PC-3 (cell line): ENCODE measurements at regions not wholly inside any gene's neighbourhood (a gene's known extent, or its start where the extent isn't known, plus 50 kb on each side); places are given as distances from the start of the nearest gene placed in this dataset.

Experiments
- ATAC-seq: fragments of 200-7000 bp; cut with Tn5 transposase; 2 replicates; pipeline ENCODE4 v1.9.1; 2020; ENCODE audit warnings: mild to moderate bottlenecking, moderate library complexity
- BruUV-seq: library from RNA; stranded (reverse); fragments of 400-500 nt; replicated peaks from 2 replicates; lab custom pipeline; 2021; lab: Mats Ljungman, UMichigan
- CTCF ChIA-PET: fragments of 300-600 bp; sonication (Branson Sonifier 250); formaldehyde crosslinking; loops from one replicate; lab custom pipeline; 2022; ENCODE audit warnings: antibody characterized with exemption; lab: Charles Lee
- POLR2A ChIA-PET: fragments of 300-600 bp; sonication (Branson Sonifier 250); formaldehyde crosslinking; loops from one replicate; lab custom pipeline; 2022; ENCODE audit warnings: antibody characterized with exemption; ENCODE audit not compliant: unreplicated experiment; lab: Charles Lee
- DNase-seq: peaks from one replicate; pipeline ENCODE4 v3.0.0-alpha.2; 2015
- H2AFZ ChIP-seq: fragments of 300-600 bp; sonication (generic); 2 replicates; pipeline ENCODE4 v1.6.0; 2016; ENCODE audit warnings: antibody characterized with exemption, low read length
- H3F3A ChIP-seq: fragments of 300-600 bp; sonication (generic); one replicate; pipeline ENCODE4 v1.6.0; 2017; ENCODE audit warnings: antibody characterized with exemption, low read length, control low read depth, mild to moderate bottlenecking; ENCODE audit not compliant: unreplicated experiment
- H3K27ac ChIP-seq: fragments of 300-600 bp; sonication (generic); 2 replicates; pipeline ENCODE4 v1.5.1; 2016; ENCODE audit warnings: mild to moderate bottlenecking, low read length
- H3K27me3 ChIP-seq: fragments of 300-600 bp; sonication (generic); 2 replicates; pipeline ENCODE4 v1.6.1; 2016; ENCODE audit warnings: low read length, mixed read lengths
- H3K36me3 ChIP-seq: fragments of 300-600 bp; sonication (generic); 2 replicates; pipeline ENCODE4 v1.6.1; 2016; ENCODE audit warnings: low read depth, mixed run types, low read length, mixed read lengths
- H3K4me1 ChIP-seq: fragments of 300-600 bp; sonication (generic); 2 replicates; pipeline ENCODE4 v1.5.1; 2016; ENCODE audit warnings: low read length; ENCODE audit not compliant: insufficient read depth
- H3K4me2 ChIP-seq: fragments of 300-600 bp; sonication (generic); 2 replicates; pipeline ENCODE4 v1.6.0; 2016; ENCODE audit warnings: low read length
- H3K4me3 ChIP-seq: fragments of 300-600 bp; sonication (generic); 2 replicates; pipeline ENCODE4 v1.5.1; 2016; ENCODE audit warnings: mild to moderate bottlenecking, low read length, mixed read lengths
- H3K79me2 ChIP-seq: fragments of 300-600 bp; sonication (generic); 2 replicates; pipeline ENCODE4 v1.6.1; 2017; ENCODE audit warnings: low read length, mixed read lengths
- H3K9ac ChIP-seq: fragments of 300-600 bp; sonication (generic); 2 replicates; pipeline ENCODE4 v1.6.0; 2016; ENCODE audit warnings: mild to moderate bottlenecking, low read length
- H3K9me2 ChIP-seq: fragments of 300-600 bp; sonication (generic); replicated peaks from 2 replicates; pipeline ENCODE4 v1.6.1; 2016; ENCODE audit warnings: mixed run types, low read length, mixed read lengths
- H3K9me3 ChIP-seq: fragments of 300-600 bp; sonication (generic); 2 replicates; pipeline ENCODE4 v1.6.1; 2016; ENCODE audit warnings: low read length, mixed read lengths
- H4K20me1 ChIP-seq: fragments of 300-600 bp; sonication (generic); 2 replicates; pipeline ENCODE4 v1.6.1; 2016; ENCODE audit warnings: low read length, mixed read lengths
- EZH2 ChIP-seq: fragments of 300-600 bp; sonication (generic); IDR thresholded peaks from one replicate; pipeline ENCODE4 v1.6.1; 2017; ENCODE audit warnings: antibody characterized with exemption, mild to moderate bottlenecking, low read length; ENCODE audit not compliant: unreplicated experiment
- EZH2phosphoT487 ChIP-seq: fragments of 300-600 bp; sonication (generic); IDR thresholded peaks from 2 replicates; pipeline ENCODE4 v1.6.1; 2018; ENCODE audit warnings: mild to moderate bottlenecking, antibody characterized with exemption, low read length, borderline replicate concordance
- intact Hi-C: fragments of 100-400 bp; cut with micrococcal nuclease; formaldehyde crosslinking; loops from 2 replicates; pipeline ENCODE4 v1.9.0; 2023
- TF ChIP-seq, protein P1 (sequence below): fragments of 300-600 bp; sonication (generic); conservative IDR thresholded peaks from 2 replicates; pipeline ENCODE4 v1.5.1; 2017; ENCODE audit warnings: antibody characterized with exemption, low read depth, mild to moderate bottlenecking, low read length

GRCh38 chrX:36436361-36436760, 516.8 kb downstream of the CFAP47 start:
- no peak overlapping the region for H3K4me3 ChIP-seq
- no peaks in the 10 kb centered on the region for H3K9me2 ChIP-seq
- no peak for DNase-seq
- intact Hi-C loops = no loop called here
- no TSS peak for BruUV-seq
- no peak for ATAC-seq
- H3F3A ChIP-seq = no peaks in the 10 kb centered on the region
- no peak overlapping the region for H3K9ac ChIP-seq
- ChIA-PET POLR2A (no interaction called here), CTCF (no interaction called here)
- H3K27ac ChIP-seq = no peak overlapping the region
- no peak overlapping the region for H3K4me2 ChIP-seq
- no peaks in the 10 kb centered on the region for H3K4me1 ChIP-seq
- H3K9me3 ChIP-seq = no peaks in the 10 kb centered on the region
- H2AFZ ChIP-seq = no peak overlapping the region
- TF ChIP-seq EZH2 (no peak), EZH2phosphoT487 (no peak)
- TF ChIP-seq, protein P1, sequence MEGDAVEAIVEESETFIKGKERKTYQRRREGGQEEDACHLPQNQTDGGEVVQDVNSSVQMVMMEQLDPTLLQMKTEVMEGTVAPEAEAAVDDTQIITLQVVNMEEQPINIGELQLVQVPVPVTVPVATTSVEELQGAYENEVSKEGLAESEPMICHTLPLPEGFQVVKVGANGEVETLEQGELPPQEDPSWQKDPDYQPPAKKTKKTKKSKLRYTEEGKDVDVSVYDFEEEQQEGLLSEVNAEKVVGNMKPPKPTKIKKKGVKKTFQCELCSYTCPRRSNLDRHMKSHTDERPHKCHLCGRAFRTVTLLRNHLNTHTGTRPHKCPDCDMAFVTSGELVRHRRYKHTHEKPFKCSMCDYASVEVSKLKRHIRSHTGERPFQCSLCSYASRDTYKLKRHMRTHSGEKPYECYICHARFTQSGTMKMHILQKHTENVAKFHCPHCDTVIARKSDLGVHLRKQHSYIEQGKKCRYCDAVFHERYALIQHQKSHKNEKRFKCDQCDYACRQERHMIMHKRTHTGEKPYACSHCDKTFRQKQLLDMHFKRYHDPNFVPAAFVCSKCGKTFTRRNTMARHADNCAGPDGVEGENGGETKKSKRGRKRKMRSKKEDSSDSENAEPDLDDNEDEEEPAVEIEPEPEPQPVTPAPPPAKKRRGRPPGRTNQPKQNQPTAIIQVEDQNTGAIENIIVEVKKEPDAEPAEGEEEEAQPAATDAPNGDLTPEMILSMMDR = no peak
- H4K20me1 ChIP-seq = no peaks in the 10 kb centered on the region
- no peaks in the 10 kb centered on the region for H3K79me2 ChIP-seq
- H3K36me3 ChIP-seq = no peaks in the 10 kb centered on the region
- H3K27me3 ChIP-seq = no peaks in the 10 kb centered on the region

DNA sequence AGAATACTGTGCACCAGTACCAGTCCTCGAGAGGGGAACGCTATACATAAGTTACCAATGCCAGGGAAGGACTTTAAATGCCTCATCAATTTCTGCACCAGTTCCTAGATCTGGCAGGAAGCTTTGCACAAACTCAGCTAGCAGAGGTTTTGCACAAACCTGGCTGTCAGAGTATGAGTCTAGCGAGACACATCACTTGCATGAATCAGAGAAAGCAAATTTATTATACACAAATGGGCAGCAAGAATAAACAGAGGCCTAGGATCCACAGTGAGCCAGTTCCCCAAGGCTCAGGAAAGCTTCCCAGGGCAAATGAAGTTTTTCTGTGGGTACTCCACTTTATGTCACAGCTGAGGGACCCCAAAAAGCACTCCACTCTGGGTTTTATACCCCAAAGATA, 523.5 kb downstream of the CFAP47 start:
- peak; percentile 4 for DNase-seq
- H3K4me3 ChIP-seq = no peak overlapping the region
- no peak for ATAC-seq
- no peaks in the 10 kb centered on the region for H3K4me1 ChIP-seq
- no peak overlapping the region for H3K4me2 ChIP-seq
- no peaks in the 10 kb centered on the region for H3K9me3 ChIP-seq
- no peak overlapping the region for H3K9ac ChIP-seq
- no peaks in the 10 kb centered on the region for H3F3A ChIP-seq
- no peaks in the 10 kb centered on the region for H3K9me2 ChIP-seq
- no TSS peak for BruUV-seq
- H3K36me3 ChIP-seq = no peaks in the 10 kb centered on the region
- no peak overlapping the region for H2AFZ ChIP-seq
- no peaks in the 10 kb centered on the region for H3K27me3 ChIP-seq
- TF ChIP-seq EZH2phosphoT487 = no peak
- no peak for TF ChIP-seq EZH2
- TF ChIP-seq, protein P1 = no peak
- no peak overlapping the region for H3K27ac ChIP-seq
- ChIA-PET CTCF (no interaction called here), POLR2A (no interaction called here)
- no peaks in the 10 kb centered on the region for H3K79me2 ChIP-seq
- H4K20me1 ChIP-seq = no peaks in the 10 kb centered on the region
- intact Hi-C loops = no loop called here

- Histone ChIP-seq H4K20me1 (no peaks in the 10 kb centered on the region), H3K27ac (no peak overlapping the region), H3K4me1 (no peaks in the 10 kb centered on the region), H3F3A (no peaks in the 10 kb centered on the region), H2AFZ (no peak overlapping the region), H3K4me2 (no peak overlapping the region), H3K9me3 (no peaks in the 10 kb centered on the region), H3K9me2 (no peaks in the 10 kb centered on the region), H3K4me3 (no peak overlapping the region), H3K79me2 (no peaks in the 10 kb centered on the region), H3K36me3 (no peaks in the 10 kb centered on the region), H3K9ac (no peak overlapping the region), H3K27me3 (no peaks in the 10 kb centered on the region)
- TF ChIP-seq EZH2phosphoT487 = no peak
- no peak for TF ChIP-seq EZH2
- TF ChIP-seq, protein P1 = no peak
- BruUV-seq = no TSS peak
- DNase-seq (no peak), ATAC-seq (no peak)
- intact Hi-C loops = no loop called here
- ChIA-PET POLR2A (no interaction called here), CTCF (no interaction called here)
Measured at GRCh38 chrX:36445566-36445965, 526.0 kb downstream of the CFAP47 start.
